GM12878 (cell line): ENCODE measurements at regions not wholly inside any gene's neighbourhood (a gene's known extent, or its start where the extent isn't known, plus 50 kb on each side); places are given as distances from the start of the nearest gene placed in this dataset.

ENCODE experiments used
- ATAC-seq: fragments of 200-7000 bp; cut with Tn5 transposase; 3 replicates; pipeline ENCODE4 v1.9.1; 2020; ENCODE audit warnings: mild to moderate bottlenecking, moderate library complexity
- BruUV-seq: library from RNA; stranded (reverse); fragments of 400-500 nt; replicated peaks from 2 replicates; lab custom pipeline; 2021; lab: Mats Ljungman, UMichigan
- CTCF ChIA-PET: fragments of 300-600 bp; sonication (Branson Sonifier 250); formaldehyde crosslinking; extraction: SDS; loops from one replicate; lab custom pipeline; 2021; ENCODE audit warnings: inconsistent platforms; lab: Yijun Ruan, JAX
- POLR2A ChIA-PET: fragments of 350-600 bp; formaldehyde crosslinking; extraction: SDS; loops from one replicate; lab custom pipeline; 2021; ENCODE audit warnings: inconsistent platforms; lab: Charles Lee
- RAD21 ChIA-PET: fragments of 300-600 bp; sonication (Branson Sonifier 250); formaldehyde crosslinking; loops from one replicate; lab custom pipeline; 2023; ENCODE audit warnings: antibody characterized with exemption; ENCODE audit not compliant: unreplicated experiment; lab: Charles Lee
- SMC1A ChIA-PET: fragments of 300-600 bp; sonication (Branson Sonifier 250); formaldehyde crosslinking; loops from one replicate; lab custom pipeline; 2023; ENCODE audit not compliant: unreplicated experiment, uncharacterized antibody; lab: Charles Lee
- DNase-seq: peaks from one replicate; pipeline ENCODE4 v3.0.0-alpha.2; 2011; ENCODE audit warnings: low read depth, low spot score
- FAIRE-seq: peaks from 3 replicates; lab custom pipeline; 2011; peaks lifted over from hg19 to GRCh38; lab: Jason Lieb, UNC
- H2AFZ ChIP-seq: 2 replicates; pipeline ENCODE4 v1.6.0; 2011; ENCODE audit warnings: low read depth, low read length, control low read depth; ENCODE audit not compliant: control insufficient read depth
- H3K27ac ChIP-seq: 2 replicates; pipeline ENCODE4 v1.5.1; 2011; ENCODE audit warnings: control low read depth; ENCODE audit not compliant: control insufficient read depth, insufficient read depth
- H3K27me3 ChIP-seq, 2 experiments: replicated peaks in 1 of 2; 2 replicates each; pipeline versions ENCODE4 v1.6.0 to v1.6.1; 2011; ENCODE audit warnings: low read length in 1 of 2; ENCODE audit not compliant: control insufficient read depth in 2 of 2, insufficient read depth in 2 of 2
- H3K36me3 ChIP-seq, 2 experiments: 2 replicates each; pipeline ENCODE4 v1.5.1; 2011; ENCODE audit warnings: low read length in 1 of 2; ENCODE audit not compliant: control insufficient read depth in 2 of 2, insufficient read depth in 2 of 2
- H3K4me1 ChIP-seq: 2 replicates; pipeline ENCODE4 v1.6.1; 2011; ENCODE audit warnings: mild to moderate bottlenecking, low read length, moderate library complexity, mixed read lengths; ENCODE audit not compliant: control insufficient read depth, insufficient read depth
- H3K4me2 ChIP-seq: 2 replicates; pipeline ENCODE4 v1.6.0; 2011; ENCODE audit warnings: control low read depth; ENCODE audit not compliant: control insufficient read depth, insufficient read depth
- H3K4me3 ChIP-seq: fragments of 200-600 bp; sonication (generic); 2 replicates; pipeline ENCODE4 v1.5.1; 2016
- H3K79me2 ChIP-seq: 2 replicates; pipeline ENCODE4 v1.6.0; 2011; ENCODE audit warnings: low read length; ENCODE audit not compliant: control insufficient read depth, insufficient read depth
- H3K9ac ChIP-seq: 2 replicates; pipeline ENCODE4 v1.8.0; 2011; ENCODE audit warnings: low read length, control low read depth, mixed read lengths; ENCODE audit not compliant: control insufficient read depth, insufficient read depth
- H3K9me3 ChIP-seq: replicated peaks from 3 replicates; pipeline ENCODE4 v1.5.1; 2011; ENCODE audit warnings: mild to moderate bottlenecking, low read length; ENCODE audit not compliant: control insufficient read depth, insufficient read depth
- H4K20me1 ChIP-seq: 2 replicates; pipeline ENCODE4 v1.6.0; 2011; ENCODE audit not compliant: control insufficient read depth, insufficient read depth
- ETV6 ChIP-seq, 2 experiments: fragments of 450-650 bp in 1 of 2; IDR thresholded peaks in 1 of 2; conservative IDR thresholded peaks in 1 of 2; 2 replicates each; pipeline ENCODE4 v1.6.1; 2014; ENCODE audit warnings: antibody characterized with exemption in 1 of 2, borderline replicate concordance in 1 of 2, low read depth in 1 of 2, mild to moderate bottlenecking in 1 of 2, moderate library complexity in 1 of 2
- FOXM1 ChIP-seq: IDR thresholded peaks from 2 replicates; pipeline ENCODE4 v1.6.1; 2012; ENCODE audit warnings: low read depth, mild to moderate bottlenecking, inconsistent platforms, low read length, moderate library complexity
- IKZF1 ChIP-seq: fragments of 450-650 bp; conservative IDR thresholded peaks from 2 replicates; pipeline ENCODE4 v1.6.1; 2017; ENCODE audit warnings: antibody characterized with exemption, mild to moderate bottlenecking
- JUND ChIP-seq: IDR thresholded peaks from 2 replicates; pipeline ENCODE4 v1.6.1; 2012; ENCODE audit warnings: low read depth, mild to moderate bottlenecking, low read length, improper control_type of control experiment, moderate library complexity
- MEF2B ChIP-seq: fragments of 450-650 bp; IDR thresholded peaks from 2 replicates; pipeline ENCODE4 v1.6.1; 2018; ENCODE audit warnings: mild to moderate bottlenecking, moderate library complexity; ENCODE audit not compliant: partially characterized antibody, poor library complexity, severe bottlenecking
- MYC ChIP-seq: IDR thresholded peaks from 2 replicates; pipeline ENCODE4 v1.6.1; 2011; ENCODE audit warnings: mild to moderate bottlenecking, low read length, moderate library complexity, inconsistent platforms; ENCODE audit not compliant: insufficient read depth, insufficient replicate concordance, insufficient read length, severe bottlenecking
- NRF1 ChIP-seq: conservative IDR thresholded peaks from 2 replicates; pipeline ENCODE4 v1.6.1; 2011; ENCODE audit warnings: mild to moderate bottlenecking, low read depth, low read length, improper control_type of control experiment
- PAX8 ChIP-seq: fragments of 450-650 bp; IDR thresholded peaks from 2 replicates; pipeline ENCODE4 v1.6.1; 2017; ENCODE audit warnings: mild to moderate bottlenecking, moderate library complexity
- WGBS: methylation state at CpG from one replicate; pipeline ENCODE4 v1.1.6; 2016; ENCODE audit warnings: low lambda C conversion rate; ENCODE audit not compliant: insufficient replicate concordance, insufficient coverage; ENCODE audit errors: missing lambda C conversion rate; 5-methylcytosine and 5-hydroxymethylcytosine counted together
- in situ Hi-C: fragments of 300-500 bp; cut with MboI; formaldehyde crosslinking; loops from 9 replicates; pipeline ENCODE4 v1.14.3; 2018; ENCODE audit warnings: mixed read lengths
- intact Hi-C: fragments of 100-400 bp; cut with micrococcal nuclease; formaldehyde crosslinking; loops from one replicate; pipeline ENCODE4 v1.14.2; 2022; ENCODE audit not compliant: unreplicated experiment
- TF ChIP-seq, protein P1 (sequence below): fragments of 450-650 bp; IDR thresholded peaks from 2 replicates; pipeline ENCODE4 v1.6.1; 2017; ENCODE audit warnings: mild to moderate bottlenecking, moderate library complexity
- TF ChIP-seq, protein P2 (sequence below): fragments of 450-650 bp; IDR thresholded peaks from 2 replicates; pipeline ENCODE4 v1.6.1; 2016; ENCODE audit warnings: mild to moderate bottlenecking

DNA sequence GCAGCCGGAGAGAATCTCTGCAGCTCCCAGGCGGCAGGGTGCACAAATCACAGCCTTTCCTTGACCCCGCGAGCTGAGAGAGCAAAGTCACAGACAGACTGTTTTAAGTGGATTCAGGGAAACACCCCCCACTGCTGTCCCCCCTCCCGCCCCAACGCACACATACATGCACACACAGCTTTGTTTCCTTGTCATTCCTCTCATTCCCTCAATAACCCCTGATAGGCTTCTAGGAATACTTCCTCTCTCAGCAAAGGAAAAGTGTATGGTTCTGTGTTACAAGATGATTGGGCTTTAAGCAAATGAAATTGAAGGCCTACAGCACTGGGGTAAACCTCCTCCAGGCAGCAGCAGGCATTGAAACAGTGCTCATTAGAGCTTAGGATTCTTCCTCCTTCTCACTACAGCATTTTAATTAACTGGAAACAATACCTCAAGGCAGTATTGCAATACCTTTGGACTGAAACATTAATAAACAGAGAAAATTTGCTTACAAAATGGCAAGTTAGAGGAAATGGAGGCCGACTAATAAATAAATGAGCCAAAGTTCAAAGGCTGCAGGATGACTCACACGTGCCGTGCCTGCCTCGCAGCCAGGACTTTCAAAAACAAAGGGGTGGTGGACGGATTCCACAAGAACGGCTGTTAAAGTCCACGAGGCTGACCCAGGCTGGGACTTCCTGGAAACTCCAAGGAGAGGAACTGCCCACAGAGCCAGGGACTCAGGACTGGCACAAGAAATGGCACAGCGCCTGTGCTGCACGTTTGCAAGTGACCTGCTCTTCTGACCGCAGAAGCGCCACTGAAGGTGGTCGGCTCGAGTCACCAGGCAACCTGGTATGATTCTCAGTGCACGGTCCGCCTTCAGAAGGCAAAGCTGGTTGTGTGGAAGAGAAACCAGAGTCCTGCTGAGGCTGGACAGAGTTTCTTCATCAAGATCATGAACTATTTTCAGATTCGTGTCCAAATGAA is 236.2 kb downstream of the SYK start:
- no peaks in the 10 kb centered on the region for H3K36me3 ChIP-seq
- no peak overlapping the region for H3K27ac ChIP-seq
- DNase-seq (no peak), ATAC-seq (no peak), FAIRE-seq (no peak)
- BruUV-seq = no TSS peak
- WGBS = 56% methylated on average over 22 of the region's 22 CpGs
- POLR2A ChIA-PET = no interaction called here
- H3K9ac ChIP-seq = no peak overlapping the region
- H2AFZ ChIP-seq = no peak overlapping the region
- H3K4me3 ChIP-seq = no peak overlapping the region
- in situ Hi-C loops = no loop called here
- intact Hi-C loops = loop anchor here (5.0 to 10.0 kb wide), 3 partner anchors 120 to 647 kb away; no protein-coding TSS in a partner anchor
- CTCF ChIA-PET = interaction anchor here (1.1 to 1.7 kb wide), 2 partner anchors 216 to 388 kb away, joined by 4 to 5 read pairs; no protein-coding TSS in a partner anchor
- RAD21 ChIA-PET = interaction anchor here (1.0 to 1.1 kb wide), 2 partner anchors 123 to 388 kb away, joined by 4 to 8 read pairs; no protein-coding TSS in a partner anchor
- H3K79me2 ChIP-seq = no peaks in the 10 kb centered on the region
- H3K9me3 ChIP-seq = no peaks in the 10 kb centered on the region
- no peaks in the 10 kb centered on the region for H4K20me1 ChIP-seq
- no peaks in the 10 kb centered on the region; a peak in 1 of 4 replicates for H3K27me3 ChIP-seq
- SMC1A ChIA-PET = no interaction called here
- peaks cover 30% of the 10 kb centered on the region for H3K4me1 ChIP-seq
- no peak overlapping the region for H3K4me2 ChIP-seq
- TF ChIP-seq NRF1 (no peak), MYC (no peak), ETV6 (conservative IDR thresholded peaks at IDR 0.05 in 1 of 2, IDR thresholded peaks at IDR 0.05 in 1 of 2; ENCODE audit: borderline replicate concordance in 1 of 2, low read depth in 1 of 2) (no peak), PAX8 (no peak), IKZF1 (no peak), JUND (no peak), FOXM1 (no peak), MEF2B (no peak)
- TF ChIP-seq, protein P1, sequence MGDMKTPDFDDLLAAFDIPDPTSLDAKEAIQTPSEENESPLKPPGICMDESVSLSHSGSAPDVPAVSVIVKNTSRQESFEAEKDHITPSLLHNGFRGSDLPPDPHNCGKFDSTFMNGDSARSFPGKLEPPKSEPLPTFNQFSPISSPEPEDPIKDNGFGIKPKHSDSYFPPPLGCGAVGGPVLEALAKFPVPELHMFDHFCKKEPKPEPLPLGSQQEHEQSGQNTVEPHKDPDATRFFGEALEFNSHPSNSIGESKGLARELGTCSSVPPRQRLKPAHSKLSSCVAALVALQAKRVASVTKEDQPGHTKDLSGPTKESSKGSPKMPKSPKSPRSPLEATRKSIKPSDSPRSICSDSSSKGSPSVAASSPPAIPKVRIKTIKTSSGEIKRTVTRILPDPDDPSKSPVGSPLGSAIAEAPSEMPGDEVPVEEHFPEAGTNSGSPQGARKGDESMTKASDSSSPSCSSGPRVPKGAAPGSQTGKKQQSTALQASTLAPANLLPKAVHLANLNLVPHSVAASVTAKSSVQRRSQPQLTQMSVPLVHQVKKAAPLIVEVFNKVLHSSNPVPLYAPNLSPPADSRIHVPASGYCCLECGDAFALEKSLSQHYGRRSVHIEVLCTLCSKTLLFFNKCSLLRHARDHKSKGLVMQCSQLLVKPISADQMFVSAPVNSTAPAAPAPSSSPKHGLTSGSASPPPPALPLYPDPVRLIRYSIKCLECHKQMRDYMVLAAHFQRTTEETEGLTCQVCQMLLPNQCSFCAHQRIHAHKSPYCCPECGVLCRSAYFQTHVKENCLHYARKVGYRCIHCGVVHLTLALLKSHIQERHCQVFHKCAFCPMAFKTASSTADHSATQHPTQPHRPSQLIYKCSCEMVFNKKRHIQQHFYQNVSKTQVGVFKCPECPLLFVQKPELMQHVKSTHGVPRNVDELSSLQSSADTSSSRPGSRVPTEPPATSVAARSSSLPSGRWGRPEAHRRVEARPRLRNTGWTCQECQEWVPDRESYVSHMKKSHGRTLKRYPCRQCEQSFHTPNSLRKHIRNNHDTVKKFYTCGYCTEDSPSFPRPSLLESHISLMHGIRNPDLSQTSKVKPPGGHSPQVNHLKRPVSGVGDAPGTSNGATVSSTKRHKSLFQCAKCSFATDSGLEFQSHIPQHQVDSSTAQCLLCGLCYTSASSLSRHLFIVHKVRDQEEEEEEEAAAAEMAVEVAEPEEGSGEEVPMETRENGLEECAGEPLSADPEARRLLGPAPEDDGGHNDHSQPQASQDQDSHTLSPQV = no peak
- TF ChIP-seq, protein P2, sequence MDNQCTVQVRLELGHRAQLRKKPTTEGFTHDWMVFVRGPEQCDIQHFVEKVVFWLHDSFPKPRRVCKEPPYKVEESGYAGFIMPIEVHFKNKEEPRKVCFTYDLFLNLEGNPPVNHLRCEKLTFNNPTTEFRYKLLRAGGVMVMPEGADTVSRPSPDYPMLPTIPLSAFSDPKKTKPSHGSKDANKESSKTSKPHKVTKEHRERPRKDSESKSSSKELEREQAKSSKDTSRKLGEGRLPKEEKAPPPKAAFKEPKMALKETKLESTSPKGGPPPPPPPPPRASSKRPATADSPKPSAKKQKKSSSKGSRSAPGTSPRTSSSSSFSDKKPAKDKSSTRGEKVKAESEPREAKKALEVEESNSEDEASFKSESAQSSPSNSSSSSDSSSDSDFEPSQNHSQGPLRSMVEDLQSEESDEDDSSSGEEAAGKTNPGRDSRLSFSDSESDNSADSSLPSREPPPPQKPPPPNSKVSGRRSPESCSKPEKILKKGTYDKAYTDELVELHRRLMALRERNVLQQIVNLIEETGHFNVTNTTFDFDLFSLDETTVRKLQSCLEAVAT = no peak
